Epithelial cell of proximal tubule (primary cell): ENCODE measurements at regions not wholly inside any gene's neighbourhood (a gene's known extent, or its start where the extent isn't known, plus 50 kb on each side); places are given as distances from the start of the nearest gene placed in this dataset.

ENCODE experiments used
- DNase-seq: peaks from one replicate; pipeline ENCODE4 v3.0.0-alpha.2; 2011; ENCODE audit warnings: low read depth
- H3K4me3 ChIP-seq: 2 replicates; pipeline ENCODE4 v1.5.1; 2011; ENCODE audit warnings: low read depth, mild to moderate bottlenecking, low read length
- TF ChIP-seq, protein P1 (sequence below): conservative IDR thresholded peaks from 2 replicates; pipeline ENCODE4 v1.5.1; 2012; ENCODE audit warnings: low read depth, mild to moderate bottlenecking, low read length

DNA sequence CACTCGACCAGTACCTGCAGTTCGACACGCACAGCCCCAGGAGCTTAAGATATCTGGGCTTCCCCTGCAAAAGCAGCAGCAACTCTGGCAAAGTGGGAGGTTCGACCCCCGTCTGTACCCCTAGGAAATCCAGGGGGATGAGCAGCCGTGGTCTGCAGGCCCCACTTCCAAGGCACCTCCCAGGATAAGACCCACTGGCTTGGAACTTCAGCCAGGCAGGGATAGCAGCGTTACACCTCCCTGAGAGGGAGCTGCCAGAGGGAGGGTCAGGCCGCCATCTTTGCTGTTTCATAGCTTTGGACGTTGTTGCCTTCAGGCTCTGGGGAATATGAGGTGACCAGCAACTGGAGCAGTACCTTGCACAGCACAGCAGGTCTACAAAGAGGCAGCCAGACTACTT, 351.1 kb downstream of the SOX11 start:
- H3K4me3 ChIP-seq: no peak overlapping the region
- no peak for DNase-seq
- TF ChIP-seq, protein P1, sequence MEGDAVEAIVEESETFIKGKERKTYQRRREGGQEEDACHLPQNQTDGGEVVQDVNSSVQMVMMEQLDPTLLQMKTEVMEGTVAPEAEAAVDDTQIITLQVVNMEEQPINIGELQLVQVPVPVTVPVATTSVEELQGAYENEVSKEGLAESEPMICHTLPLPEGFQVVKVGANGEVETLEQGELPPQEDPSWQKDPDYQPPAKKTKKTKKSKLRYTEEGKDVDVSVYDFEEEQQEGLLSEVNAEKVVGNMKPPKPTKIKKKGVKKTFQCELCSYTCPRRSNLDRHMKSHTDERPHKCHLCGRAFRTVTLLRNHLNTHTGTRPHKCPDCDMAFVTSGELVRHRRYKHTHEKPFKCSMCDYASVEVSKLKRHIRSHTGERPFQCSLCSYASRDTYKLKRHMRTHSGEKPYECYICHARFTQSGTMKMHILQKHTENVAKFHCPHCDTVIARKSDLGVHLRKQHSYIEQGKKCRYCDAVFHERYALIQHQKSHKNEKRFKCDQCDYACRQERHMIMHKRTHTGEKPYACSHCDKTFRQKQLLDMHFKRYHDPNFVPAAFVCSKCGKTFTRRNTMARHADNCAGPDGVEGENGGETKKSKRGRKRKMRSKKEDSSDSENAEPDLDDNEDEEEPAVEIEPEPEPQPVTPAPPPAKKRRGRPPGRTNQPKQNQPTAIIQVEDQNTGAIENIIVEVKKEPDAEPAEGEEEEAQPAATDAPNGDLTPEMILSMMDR: no peak

DNA sequence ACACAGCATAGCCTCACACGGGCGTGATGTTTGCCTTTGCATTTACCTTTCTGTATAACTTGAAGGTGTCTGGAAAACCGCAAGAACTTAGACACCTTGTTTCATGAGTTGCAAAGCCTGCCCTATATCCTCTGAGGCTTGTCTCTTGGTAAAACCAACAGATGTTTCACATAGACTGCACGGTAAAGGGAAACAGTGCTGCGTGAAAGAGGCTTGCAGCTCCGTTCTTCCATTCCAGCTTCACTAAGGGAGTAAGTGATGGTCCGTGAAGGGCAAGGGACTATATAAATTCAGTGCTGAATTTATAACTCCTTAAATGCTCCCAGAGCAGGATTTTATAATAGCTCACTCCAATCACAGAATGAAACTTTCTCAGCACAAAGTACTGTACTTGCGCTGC, 360.5 kb downstream of the SOX11 start:
- no peak for DNase-seq
- TF ChIP-seq, protein P1: no peak
- H3K4me3 ChIP-seq: no peak overlapping the region

DNA sequence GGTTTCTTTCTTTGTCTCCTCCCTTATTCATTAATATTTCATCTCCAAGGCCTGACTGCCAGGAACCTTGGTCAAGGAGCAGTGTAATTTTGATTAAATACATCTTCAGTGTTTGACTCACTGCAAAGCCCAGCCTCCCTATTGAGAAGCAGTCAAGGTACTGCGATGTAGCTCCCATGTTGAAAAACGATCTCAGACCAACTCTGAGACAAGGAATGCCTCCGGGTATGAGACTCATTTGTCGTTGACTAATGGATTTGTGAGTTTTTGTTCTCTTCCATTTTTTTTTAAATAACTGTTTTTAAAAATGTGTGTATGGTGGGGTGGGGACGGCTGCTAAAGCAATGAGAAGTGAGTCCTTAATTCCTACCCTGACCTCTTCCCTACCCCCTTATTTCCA, 361.6 kb downstream of the SOX11 start:
- TF ChIP-seq, protein P1: no peak
- DNase-seq: no peak
- H3K4me3 ChIP-seq: no peak overlapping the region

DNA sequence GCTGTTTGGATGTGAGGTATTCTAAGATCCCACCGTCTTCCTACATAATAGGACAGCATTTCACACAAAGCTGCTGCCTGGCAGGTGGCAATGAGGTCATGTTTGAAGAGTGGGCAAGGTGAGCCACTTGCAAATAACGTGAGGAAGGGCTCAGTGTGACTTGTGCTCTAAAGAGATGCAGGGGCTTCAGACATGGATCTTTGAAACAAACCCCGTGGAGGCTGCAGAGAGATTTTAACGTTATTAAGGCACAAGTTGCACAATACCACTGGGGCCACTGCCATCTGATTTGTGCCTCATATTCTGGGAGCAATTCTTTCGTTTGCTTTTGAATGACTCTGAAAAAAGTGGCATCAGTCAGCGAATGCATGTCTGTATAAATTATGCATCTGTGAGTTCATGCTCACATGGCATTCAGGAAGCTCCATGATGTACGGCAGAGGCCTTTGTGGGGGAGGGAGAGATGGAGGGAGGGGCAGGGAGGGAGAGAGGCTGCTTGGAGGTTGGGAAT, 362.0 kb downstream of the SOX11 start:
- TF ChIP-seq, protein P1: no peak
- no peak for DNase-seq
- no peak overlapping the region for H3K4me3 ChIP-seq

DNA sequence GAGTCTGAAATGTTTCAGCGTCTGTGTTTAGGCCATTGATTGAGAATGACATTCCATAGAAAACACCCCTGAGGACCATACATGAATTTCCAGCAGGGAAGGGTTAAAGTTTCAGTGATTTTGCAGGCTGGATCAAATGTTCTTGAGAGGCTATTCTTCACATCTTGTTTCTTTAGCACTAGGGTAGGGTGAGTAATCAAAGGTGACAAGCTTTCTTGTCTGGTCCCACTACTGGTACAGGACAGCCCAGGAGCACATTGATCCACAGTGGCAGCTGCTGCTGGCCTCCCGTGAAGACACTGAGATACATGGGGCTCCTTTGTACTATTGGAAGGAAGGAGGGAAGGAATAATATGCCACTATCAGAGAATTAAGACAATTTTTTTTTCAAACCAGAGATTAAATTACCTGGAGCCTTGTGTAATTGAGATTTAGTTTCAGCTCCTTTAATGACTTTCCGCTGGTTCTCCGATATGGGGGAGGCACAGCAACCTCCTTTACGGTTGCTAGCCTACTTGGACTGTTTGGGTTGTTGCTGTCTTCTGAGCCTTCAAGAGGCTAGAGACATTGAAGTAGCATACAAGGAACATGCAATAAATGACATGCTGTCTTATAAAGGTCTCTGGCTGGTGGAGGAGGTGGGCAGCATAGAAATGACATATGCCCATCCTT, 368.9 kb downstream of the SOX11 start:
- TF ChIP-seq, protein P1: no peak
- no peak overlapping the region for H3K4me3 ChIP-seq
- no peak for DNase-seq

DNA sequence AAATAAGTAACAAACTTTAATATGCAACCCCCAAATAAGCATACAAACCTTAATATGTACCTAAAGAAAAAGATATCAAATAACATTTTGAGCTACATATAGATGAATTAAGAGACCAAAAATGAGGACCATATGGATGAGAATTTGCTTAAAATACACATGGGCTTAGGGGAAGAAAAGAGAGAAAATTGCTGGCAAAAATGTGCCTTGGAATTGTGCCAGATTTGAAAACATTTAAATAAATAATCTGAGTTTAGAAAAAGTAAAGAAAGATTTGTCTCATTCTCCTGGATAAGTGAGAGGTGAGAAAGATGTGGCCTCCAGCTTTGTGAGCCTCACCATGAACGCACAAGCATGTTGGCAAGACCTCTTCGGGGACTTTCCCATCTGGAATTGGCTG, 372.6 kb downstream of the SOX11 start:
- no peak for DNase-seq
- TF ChIP-seq, protein P1: no peak
- H3K4me3 ChIP-seq: no peak overlapping the region

DNA sequence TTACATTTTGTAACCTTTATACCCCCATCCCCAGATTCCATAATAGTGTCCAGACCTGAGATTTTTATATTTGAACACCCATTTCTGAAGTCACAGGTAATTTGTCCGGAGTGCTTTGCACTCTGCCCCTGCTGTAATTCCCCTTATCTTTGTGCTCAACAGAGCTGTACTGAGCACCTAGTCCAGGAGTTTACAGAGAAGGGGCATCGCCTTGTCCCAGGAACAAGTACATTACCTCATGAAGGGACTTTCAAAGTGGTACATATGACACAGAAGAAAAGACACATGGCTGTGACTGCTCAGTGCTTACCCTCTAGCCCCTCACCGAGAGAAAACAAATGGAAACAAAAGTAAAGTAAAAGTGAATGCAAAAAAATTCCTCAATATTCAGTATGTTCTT, 373.5 kb downstream of the SOX11 start:
- no peak for DNase-seq
- TF ChIP-seq, protein P1: no peak
- H3K4me3 ChIP-seq: no peak overlapping the region
